Activated T-helper 9 cell treated with anti-CD3 and anti-CD28 coated beads, Interleukin-2, amount 50 U/mL, for 16 hours (primary cell): ENCODE measurements at regions not wholly inside any gene's neighbourhood (a gene's known extent, or its start where the extent isn't known, plus 50 kb on each side); places are given as distances from the start of the nearest gene placed in this dataset.

ENCODE experiments used
- DNase-seq: peaks from one replicate; pipeline ENCODE4 v3.0.0-alpha.2; 2020; ENCODE audit warnings: low read depth

DNA sequence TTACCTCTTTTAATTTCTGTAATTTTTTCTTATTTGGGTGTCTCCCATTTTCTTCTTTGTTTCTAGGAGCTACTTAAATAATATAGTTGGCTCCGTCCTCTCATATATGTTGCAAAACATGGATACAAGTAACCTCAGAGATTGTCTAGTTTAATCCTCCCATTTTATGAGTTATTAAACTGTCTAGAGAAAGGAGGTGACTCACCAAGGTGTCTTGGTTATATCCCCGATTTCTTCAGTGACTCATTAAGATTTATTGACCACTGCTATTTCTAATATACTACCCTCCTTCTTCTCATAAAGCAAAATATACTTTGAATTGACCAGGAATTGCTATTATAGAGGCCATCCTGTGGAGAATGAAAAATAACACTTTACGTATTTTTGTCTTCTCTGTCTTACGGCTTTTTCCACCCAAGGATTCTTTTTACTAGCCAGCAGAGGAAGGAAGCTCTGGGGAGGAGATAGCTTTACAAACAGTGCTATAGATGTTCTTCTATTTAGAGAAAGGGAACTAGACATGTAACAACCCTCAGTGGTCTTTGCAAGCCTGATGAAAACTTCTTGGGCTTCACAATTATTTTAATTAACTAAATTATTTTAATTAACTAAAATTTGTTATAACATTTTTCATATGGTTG is 300.4 kb upstream of the TNP1 start:
- DNase-seq, result no peak

DNA sequence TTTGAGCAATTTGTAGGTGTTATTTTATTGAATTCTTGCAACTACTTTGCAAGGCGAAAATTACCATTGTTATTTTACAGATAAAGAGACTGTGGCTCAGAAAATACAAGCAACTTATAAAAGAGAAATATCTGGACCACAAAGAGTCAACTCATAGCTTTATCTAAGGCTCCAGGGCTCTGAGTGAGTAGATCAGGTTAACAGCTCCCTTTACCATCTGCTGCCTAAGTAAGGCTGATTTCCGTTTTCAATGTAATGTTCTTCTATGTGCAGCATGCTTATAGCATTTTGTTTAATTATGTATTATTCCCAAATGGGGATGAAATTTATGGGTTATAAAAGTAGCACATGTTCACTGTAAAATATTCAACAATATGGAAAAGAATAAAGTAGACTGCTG is 299.1 kb upstream of the TNP1 start:
- no peak for DNase-seq

DNA sequence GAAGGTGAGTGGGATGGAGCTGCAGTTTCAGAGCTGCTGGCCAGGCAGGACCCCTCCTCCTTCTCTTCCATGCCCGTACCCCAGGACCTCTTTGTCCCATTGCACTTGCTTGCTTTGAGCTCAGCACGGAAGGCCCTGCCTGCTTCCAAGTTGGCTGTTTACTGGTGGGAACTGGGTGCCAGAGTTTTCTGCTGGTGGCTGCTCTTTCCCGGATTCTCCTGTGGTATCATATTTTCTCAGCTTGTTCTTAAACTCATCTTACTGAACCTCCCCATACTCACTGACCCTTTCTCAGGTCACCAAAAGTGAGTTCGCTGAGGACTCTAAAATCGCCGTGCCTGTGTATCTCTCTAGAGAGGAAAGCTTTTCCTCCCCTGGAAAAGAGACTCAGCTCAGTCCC is 297.7 kb upstream of the TNP1 start:
- no peak for DNase-seq

DNA sequence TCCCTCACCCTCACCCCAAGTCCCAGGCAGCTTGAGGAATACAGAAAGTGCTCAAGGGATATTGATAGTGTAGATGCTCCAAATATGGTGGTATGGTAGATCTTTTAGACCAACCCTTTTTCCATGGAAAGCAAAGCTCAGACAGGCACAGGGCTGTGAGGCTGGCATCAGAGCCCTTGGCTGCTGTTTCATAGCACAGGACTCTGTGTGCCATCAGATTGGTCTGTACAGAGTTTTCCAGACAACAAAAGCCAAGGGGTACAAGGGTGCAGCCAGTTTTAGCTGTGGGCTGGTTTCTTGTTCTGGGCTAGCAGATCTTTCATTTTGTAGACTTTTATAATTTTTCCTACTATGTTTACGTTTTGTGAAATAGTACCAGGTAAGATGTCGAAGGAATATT is 296.9 kb upstream of the TNP1 start:
- DNase-seq, result no peak

DNA sequence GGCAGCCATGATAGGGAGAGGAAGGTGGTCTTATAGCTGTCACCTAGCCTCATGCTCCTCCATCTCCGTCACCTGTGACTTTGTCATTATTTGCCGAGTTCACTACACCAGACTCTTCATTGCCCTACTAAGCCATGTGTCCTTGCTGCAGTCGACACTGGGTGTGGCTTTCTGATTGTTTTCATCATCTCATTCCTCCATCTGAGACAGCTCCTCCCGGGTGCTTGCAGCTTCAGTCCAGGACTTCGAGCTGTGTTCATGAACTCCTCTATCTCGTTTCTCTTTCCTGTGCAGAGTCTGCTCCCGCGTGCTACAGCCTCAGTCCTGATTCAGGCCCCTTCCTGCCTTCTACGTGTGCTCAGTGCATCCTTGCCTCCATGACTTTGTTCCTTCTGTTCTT is 295.1 kb upstream of the TNP1 start:
- no peak for DNase-seq

DNA sequence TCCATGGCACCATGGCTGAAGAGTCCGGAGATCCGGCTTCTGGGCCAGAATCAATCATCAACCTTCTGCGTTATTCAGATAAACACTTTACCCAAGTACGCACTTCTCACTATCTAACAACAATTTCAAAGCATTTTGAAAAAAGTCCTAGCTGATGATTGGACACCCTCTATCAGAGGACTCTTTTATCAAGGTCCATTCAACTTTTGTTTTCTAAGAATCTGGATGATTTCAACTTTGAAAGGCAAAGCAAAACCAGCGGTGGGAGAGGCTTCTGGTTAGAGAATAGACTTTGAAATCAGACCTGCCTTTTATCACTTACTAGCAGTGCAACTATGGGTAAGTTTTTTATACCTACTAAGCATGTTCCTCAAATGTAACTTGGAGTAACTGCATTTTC is 293.6 kb upstream of the TNP1 start:
- DNase-seq, result no peak

DNA sequence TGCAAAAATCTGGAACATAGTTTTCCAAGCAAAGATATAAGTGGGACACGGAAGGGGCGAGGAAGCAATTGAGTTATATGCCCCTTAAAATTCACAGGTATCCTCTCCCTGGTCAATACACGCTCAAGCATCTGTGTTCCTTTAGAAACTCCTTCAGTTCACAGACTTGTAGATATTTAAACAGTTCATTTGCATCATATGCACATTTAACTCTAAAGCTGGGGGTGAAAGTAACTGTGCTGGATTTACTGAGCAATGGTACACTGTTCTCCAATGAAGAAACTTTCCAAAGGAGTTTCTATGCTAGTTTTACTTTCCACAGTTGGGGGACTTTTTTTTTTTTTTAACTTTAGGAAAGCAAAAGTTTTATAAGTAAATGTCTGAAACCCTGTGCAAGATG is 293.0 kb upstream of the TNP1 start:
- no peak for DNase-seq

DNA sequence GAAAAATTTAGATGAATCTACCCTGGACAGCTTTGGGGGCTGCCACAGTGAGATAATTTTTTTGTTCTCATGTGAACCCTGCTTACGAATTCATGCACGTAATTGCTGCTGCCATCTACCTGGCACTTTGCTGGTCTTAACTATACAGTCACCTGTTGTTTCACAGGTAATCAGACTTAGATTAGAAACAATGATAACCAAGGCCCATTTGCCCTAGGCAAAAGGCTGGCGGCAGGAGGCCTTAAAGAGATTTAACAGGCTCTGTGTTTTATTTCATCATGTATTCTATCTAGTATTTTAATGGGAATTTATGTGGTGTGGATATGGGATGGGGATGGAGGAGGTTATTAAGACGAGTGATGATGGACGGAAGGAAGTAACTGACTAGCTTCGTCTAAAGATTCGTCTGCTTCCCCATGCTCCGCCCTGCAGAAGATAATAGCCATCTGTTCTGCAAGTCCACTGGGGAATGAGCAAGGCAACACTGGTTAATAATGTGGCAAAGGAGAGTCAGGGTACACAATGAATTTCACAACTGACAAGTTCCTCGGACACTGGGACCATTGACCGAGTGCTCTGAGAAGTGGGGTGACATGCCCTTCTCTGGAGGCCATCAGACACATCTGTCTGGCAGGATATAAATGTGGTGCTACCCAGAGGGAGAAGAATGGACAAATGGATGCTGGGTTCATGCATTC is 291.8 kb upstream of the TNP1 start:
- DNase-seq, result no peak

DNA sequence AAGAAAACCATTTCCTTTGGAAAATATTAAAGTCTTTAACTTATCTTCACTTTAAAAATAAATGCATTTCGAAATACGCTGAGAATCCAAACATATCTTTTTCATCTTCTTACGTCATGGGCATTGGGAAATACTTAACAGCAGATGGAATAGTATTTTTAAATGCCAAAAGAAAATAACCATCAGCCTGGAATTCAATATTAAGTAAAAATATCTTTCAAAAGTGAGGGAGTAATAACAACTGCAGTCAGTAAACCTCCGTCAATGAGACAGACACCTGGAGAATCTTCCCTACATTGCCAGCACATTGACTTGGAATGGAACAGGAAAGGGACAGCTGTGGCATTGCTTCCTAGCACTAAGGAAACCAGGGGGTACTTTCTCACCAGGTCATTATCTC is 290.4 kb upstream of the TNP1 start:
- no peak for DNase-seq

DNA sequence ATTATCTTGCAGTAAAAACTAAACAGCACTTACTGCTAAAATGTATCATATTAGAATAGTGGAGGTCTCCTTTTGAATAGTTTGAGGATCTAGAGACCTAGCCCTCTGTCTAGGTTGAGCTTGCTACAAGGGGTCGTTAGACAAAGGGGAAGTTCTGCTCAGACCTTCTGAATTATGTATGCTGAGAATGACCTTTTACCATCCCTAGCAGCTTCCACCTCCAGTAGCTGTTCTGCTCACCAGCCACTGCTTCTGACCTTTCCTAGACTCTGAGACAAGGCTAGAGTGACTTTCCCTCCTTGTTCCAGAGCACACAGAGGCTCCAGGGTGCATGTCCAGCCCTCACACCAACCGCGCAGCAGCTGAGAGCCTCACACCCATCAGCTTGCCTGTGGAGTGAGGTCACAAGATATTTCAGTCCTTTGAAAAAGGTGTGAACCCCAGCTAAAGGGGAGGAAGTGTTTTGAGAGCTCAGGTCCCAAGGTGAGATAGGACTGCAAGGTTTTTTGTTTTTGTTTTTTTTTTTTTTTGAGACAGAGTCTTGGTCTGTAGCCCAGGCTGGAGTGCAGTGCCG is 289.3 kb upstream of the TNP1 start:
- no peak for DNase-seq

DNA sequence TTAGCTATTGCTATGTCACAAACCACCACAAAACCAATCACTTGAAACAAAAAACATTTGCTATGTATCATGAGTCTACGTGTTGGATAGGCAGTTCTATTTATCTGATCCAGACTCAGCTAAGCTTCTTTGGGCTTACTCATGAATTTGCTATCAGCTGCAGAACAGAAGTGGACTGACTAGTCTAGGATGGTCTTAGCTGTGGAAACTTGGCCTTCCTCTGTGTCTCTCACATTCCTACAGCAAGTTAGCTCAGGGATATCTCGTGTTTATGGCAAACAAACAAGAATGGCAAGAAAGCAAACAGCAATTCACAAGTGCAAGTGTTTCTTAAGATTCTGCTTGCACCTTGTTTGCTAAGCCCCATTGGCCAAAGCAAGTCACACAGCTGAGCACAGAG is 288.0 kb upstream of the TNP1 start:
- DNase-seq, result no peak

DNA sequence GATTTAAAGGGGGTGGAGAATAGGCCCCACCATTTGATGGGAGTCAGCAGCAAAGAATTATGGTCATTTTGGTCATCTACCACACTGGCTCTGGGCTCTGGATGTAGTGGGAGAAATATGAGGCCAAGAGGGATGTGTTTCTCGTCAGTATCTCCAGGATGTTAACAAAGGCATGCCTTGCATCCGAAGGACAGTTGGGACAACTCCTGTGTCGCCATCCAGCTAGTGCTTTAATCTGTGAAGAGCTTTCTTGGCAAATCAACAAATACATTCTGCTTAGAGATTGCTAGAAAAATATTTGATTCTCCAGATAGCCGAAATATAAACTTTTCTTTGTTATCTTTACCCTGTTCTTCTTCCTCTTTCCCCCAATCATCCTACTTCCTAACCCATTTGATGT is 287.1 kb upstream of the TNP1 start:
- DNase-seq, result no peak

DNA sequence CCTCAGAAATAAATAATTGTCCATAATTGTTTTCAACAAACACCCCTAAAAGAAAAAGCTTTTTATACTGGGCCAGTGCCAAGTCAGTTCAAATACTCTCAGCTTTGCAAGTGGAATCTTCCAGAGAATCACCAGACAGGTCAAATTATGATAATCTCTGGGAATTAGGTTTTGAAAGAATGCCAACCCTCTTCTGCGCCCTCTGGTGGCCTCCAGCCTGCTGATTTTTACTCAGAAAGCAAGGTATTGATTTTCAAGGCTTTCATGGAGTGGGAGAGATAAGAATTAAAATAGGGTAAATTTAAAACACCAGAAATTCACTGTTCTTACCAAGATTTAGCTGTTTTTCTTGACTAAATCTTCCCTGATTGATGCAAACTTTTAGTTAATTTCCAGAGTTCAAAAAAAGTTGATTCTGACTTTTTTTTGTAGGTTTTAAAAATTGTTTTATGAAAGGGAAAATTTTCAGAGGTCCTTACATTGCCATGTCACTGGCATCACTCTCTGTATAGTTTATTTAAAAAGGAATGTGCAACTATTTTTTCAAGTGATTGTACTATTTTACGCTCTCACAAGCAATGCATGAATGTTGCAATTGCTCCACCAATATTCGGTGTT is 282.9 kb upstream of the TNP1 start:
- DNase-seq, result no peak

DNA sequence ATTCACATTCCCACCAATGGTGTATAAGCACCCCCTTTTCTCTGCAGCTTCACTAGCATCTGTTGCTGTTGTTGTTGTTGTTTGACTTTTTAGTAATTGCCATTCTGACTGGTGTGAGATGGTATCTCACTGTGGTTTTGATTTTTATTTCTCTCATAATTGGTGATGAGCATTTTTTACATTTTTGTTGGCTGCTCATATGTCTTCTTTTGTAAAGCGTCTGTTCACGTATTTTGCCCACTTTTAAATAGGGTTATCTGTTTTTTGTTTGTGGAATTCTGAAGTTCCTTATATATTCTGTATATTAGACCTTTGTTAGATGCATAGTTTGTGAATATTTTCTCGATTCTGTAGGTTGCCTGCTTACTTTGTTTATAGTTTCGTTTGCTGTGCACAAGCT is 278.4 kb upstream of the TNP1 start:
- no peak for DNase-seq

DNA sequence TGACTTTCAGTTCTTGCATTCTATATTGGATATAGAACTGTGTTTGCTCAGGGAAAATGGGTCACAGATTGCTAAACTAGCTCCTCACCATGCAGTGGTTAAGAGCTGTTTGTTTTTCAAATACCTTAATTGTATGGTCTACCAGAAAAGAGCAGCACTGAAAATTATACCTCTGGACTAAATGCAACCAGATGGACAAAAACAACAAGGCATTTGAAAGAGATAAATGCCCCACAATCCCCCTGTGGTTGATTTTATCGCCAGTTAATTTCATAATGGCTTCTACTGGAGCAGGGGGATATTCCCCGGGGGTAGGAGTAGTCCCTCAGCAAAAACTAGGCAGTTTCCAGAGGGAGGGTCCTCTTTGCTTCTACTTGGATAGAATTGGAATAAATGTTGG is 267.9 kb upstream of the TNP1 start:
- no peak for DNase-seq

DNA sequence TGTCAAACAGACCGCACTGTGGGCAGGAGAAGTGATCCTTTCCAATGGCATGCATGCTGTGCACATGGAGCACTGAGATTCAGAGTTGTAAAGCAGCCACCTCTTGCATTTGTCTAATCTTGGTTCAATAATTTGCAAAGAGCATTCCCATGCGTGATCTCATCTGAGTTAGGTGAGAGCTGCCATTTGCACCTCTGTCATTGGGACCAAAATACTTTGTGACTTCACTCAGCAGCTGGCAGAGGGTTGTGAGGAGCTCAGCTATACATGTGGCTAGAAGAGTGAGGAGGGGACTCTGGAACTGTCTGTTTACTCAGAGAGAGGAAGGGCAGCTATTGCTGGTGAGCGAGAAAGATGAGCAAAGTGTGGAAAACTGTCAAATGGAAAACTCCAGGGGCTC is 265.1 kb upstream of the TNP1 start:
- no peak for DNase-seq

DNA sequence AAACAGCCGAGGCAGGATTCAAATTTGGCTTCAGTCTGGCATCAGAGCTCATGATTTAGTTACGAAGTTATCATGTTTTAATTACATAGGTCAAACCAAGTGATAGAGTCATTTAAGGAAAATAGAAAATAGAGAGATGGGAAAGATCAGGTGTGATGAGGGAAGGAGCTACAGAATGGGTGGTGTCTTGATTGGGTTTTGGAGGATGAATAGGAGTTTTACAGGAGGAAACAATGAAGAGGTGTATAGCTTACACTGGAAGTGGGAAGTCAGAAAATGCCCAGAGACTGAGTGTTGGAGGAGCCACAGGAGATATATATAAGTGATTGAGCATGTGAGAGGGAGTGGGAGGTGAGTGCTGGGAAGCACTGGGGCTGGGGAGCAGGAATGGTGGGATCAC is 264.2 kb upstream of the TNP1 start:
- no peak for DNase-seq

DNA sequence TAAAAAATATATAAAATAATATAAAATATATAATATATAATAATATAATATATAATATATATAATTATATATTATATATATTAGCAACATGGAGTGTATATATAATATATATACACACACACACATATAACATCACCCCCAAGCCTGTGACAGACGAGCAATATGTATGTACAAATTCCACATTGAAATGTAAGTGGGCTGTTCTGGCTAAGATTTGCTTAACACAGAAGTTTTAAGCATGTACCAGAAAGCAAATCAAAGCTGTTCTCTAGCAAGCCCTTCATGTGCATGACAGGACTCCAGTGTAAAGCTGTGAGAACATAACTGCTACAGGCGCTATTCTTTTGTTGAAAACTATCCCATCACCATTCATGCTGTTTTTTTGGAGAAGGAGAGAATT is 261.7 kb upstream of the TNP1 start:
- no peak for DNase-seq

DNA sequence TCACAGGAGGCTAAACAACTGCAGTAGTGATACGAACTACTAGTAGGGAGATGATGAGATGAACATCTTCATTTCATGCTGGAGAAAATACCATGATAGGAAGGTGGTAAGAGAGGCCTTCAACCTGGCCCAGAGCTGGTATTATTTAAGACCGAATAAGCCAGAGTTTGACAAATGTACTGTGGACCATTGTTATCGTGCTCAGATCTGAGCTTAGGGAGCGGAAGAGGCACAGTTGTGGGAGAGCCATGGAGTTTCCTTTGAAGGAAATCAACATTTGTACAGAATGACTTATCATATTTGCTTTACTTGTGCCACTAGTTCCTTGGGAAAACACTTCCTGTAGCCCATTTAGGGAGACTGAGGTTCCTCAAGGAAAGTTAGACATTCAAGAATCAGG is 260.6 kb upstream of the TNP1 start:
- no peak for DNase-seq

DNA sequence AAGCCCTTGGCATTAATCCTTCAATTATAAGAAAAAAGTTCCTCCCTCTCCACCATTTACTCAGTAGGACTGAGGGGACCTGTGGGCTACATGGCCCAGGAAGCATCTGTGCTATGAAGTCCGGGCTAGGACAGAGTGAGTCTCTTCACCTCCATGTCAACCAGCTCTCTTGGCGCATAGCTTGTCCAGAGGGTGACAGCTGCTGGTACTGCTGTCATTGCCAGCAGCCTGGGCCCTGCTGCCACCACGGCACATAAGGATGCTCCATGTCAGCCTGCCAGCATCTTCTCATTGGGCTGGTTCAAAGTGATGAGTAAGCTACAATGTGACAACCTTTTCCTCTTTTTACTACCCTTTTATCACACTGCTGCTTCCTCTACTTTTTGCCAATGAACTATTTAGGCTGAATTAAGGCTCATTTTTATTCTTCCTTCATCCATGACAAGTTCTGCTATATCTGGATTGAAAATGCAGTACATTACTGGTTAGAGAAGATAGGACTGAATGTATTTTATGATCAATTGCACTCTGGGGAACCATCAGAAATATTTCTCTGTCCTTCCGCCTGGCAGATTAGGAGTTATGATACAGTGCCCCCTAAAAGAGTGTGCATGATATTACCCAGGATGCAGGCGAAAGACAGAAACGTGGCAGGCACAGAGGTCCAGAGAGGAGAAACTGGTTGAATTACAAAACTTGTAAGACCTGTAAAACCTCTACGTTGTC is 258.9 kb upstream of the TNP1 start:
- no peak for DNase-seq

DNA sequence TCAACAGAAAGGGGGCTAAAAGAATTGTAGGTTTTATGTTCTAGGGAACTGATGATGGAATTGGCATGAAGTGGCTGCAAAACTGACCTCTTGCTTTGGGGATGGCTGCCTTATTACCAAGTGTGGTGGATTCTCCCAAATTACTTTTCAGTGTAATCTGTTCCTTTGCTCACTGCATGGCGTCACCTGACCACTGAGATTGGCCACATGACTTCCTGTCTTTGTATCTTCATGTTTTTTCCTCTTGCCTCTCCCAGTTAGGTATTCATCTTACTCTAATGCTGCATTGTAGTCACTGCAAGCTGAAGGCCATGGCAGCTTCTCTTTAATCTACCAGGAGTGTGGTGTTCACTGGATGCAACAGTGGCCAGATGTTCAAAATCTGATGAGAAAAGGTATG is 257.7 kb upstream of the TNP1 start:
- no peak for DNase-seq

DNA sequence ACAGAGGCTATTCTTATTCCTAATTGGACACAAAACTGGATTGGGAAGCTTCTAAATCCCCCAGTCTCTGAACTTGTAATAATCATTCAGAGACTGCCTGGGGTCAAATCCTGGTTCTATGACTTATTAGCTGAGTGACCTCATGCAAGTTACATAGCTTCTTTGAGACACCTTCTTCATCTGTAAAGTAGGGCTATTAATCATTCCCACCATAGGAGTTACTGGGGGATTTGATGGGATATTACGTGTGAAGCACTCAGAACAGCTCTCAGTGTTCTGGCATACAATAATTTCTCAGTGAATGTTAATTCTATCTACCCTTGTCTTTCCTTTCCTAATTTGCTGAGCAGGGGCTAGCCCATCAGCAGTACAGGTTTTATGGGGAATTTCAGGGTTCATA is 256.7 kb upstream of the TNP1 start:
- DNase-seq, result no peak

DNA sequence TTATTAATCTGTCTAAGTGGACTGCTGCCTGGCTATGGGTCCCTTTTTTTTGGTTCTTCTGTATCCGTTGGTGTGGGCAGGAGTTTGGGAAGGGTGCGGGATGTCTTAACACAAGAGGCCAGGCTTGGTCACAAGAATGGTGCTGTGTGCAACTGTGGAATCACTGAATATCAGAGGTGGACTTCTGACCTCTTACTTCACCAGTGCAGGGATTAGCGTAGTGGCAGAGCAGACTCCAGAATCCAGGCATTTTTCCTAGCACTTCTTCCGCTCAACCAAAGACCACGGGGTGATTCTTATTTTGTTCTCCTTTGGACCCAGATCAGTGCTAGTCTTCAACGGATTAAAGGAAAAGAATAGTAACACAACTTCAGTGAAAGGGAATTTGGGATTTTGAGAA is 254.3 kb upstream of the TNP1 start:
- no peak for DNase-seq
